Neural cell (in vitro differentiated cells): ENCODE measurements at regions not wholly inside any gene's neighbourhood (a gene's known extent, or its start where the extent isn't known, plus 50 kb on each side); places are given as distances from the start of the nearest gene placed in this dataset.

Source experiments
- EZH2 ChIP-seq: fragments of 200-600, 300-800 bp; shearing (Covaris generic), sonication (generic); IDR thresholded peaks from 2 replicates; pipeline ENCODE4 v1.6.1; 2014; ENCODE audit warnings: antibody characterized with exemption, low read length, borderline replicate concordance, mild to moderate bottlenecking; ENCODE audit not compliant: insufficient read depth, poor library complexity, severe bottlenecking
- TAF1 ChIP-seq: IDR thresholded peaks from 2 replicates; pipeline ENCODE4 v1.6.1; 2012; ENCODE audit warnings: low read depth
- TF ChIP-seq, protein P1 (sequence below): fragments of 450-650 bp; IDR thresholded peaks from 2 replicates; pipeline ENCODE4 v1.5.1; 2014; ENCODE audit warnings: antibody characterized with exemption, mild to moderate bottlenecking, moderate library complexity; ENCODE audit not compliant: poor library complexity, severe bottlenecking
- TF ChIP-seq, protein P2 (sequence below): IDR thresholded peaks from 2 replicates; pipeline ENCODE4 v1.6.1; 2012; ENCODE audit warnings: borderline replicate concordance

DNA sequence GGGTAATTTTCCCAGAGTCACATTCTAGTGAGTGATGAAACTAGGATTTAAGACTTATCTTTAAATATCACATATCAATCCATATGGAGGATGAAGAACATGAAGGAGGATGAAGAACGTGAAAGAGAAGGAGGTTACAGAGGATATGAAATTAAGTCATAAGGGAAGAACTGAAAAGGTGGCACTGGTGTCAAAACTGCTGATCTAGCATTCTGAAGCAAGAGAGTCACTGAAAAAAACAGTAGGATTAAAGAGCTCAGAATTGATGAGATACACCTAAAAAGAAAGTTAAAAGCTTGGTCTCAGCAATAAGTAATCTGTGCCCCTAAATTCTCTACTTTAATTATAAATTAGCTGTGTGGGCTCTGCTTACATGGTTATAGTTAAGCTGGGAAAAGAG, 156.5 kb downstream of the KCTD12 start:
- TF ChIP-seq, protein P1, sequence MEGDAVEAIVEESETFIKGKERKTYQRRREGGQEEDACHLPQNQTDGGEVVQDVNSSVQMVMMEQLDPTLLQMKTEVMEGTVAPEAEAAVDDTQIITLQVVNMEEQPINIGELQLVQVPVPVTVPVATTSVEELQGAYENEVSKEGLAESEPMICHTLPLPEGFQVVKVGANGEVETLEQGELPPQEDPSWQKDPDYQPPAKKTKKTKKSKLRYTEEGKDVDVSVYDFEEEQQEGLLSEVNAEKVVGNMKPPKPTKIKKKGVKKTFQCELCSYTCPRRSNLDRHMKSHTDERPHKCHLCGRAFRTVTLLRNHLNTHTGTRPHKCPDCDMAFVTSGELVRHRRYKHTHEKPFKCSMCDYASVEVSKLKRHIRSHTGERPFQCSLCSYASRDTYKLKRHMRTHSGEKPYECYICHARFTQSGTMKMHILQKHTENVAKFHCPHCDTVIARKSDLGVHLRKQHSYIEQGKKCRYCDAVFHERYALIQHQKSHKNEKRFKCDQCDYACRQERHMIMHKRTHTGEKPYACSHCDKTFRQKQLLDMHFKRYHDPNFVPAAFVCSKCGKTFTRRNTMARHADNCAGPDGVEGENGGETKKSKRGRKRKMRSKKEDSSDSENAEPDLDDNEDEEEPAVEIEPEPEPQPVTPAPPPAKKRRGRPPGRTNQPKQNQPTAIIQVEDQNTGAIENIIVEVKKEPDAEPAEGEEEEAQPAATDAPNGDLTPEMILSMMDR, result no peak
- TF ChIP-seq TAF1, result no peak
- no peak for TF ChIP-seq EZH2
- TF ChIP-seq, protein P2, sequence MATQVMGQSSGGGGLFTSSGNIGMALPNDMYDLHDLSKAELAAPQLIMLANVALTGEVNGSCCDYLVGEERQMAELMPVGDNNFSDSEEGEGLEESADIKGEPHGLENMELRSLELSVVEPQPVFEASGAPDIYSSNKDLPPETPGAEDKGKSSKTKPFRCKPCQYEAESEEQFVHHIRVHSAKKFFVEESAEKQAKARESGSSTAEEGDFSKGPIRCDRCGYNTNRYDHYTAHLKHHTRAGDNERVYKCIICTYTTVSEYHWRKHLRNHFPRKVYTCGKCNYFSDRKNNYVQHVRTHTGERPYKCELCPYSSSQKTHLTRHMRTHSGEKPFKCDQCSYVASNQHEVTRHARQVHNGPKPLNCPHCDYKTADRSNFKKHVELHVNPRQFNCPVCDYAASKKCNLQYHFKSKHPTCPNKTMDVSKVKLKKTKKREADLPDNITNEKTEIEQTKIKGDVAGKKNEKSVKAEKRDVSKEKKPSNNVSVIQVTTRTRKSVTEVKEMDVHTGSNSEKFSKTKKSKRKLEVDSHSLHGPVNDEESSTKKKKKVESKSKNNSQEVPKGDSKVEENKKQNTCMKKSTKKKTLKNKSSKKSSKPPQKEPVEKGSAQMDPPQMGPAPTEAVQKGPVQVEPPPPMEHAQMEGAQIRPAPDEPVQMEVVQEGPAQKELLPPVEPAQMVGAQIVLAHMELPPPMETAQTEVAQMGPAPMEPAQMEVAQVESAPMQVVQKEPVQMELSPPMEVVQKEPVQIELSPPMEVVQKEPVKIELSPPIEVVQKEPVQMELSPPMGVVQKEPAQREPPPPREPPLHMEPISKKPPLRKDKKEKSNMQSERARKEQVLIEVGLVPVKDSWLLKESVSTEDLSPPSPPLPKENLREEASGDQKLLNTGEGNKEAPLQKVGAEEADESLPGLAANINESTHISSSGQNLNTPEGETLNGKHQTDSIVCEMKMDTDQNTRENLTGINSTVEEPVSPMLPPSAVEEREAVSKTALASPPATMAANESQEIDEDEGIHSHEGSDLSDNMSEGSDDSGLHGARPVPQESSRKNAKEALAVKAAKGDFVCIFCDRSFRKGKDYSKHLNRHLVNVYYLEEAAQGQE, result no peak
